GM04503 (cell line): ENCODE measurements at regions not wholly inside any gene's neighbourhood (a gene's known extent, or its start where the extent isn't known, plus 50 kb on each side); places are given as distances from the start of the nearest gene placed in this dataset.

Experiments used
- DNase-seq: peaks from one replicate; pipeline ENCODE4 v3.0.0-alpha.2; 2012; ENCODE audit warnings: low read depth

GRCh38 chr1:83725735-83726360 is 273.1 kb downstream of the TTLL7 start:
- no peak for DNase-seq

DNA sequence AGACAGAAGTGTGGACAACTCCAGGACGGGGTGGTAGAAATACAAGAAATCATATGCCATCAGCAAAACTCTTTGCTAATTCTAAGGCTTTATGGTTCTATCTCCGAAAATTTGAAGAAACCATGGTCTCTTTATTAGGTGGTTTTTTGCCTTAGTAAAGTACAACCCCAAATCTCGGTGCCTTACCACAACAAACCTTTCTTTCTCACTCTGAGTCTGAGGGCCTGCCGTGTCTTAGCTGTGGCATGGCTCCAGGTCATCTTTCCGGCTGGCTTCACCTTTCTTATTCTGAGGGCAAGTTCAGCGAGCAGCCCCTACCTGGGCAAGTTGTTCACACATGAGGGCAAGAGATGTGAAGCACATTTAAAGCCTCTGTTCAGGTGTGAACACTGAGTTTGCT is 280.6 kb downstream of the TTLL7 start:
- no peak for DNase-seq

DNA sequence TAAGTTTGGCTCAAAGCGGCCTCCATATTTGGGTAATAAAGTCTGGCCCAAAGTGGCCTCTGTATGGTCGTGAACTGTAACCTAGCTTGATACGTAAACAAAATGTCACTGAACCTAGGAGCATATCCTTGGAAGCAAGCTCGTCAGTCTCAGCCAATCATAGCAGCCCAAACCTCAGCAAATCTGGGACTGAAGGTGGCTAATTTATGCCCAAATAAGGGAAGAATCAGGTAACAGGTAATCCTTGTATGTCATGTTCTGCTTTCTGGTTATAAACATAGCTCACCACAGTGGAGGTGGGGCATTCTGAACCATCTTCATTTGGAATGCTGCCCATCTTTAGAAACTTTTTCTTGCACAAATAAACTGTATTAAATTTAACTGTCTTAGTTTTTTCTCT is 281.1 kb downstream of the TTLL7 start:
- no peak for DNase-seq

GRCh38 chr1:83716641-83717040 is 282.3 kb downstream of the TTLL7 start:
- no peak for DNase-seq

DNA sequence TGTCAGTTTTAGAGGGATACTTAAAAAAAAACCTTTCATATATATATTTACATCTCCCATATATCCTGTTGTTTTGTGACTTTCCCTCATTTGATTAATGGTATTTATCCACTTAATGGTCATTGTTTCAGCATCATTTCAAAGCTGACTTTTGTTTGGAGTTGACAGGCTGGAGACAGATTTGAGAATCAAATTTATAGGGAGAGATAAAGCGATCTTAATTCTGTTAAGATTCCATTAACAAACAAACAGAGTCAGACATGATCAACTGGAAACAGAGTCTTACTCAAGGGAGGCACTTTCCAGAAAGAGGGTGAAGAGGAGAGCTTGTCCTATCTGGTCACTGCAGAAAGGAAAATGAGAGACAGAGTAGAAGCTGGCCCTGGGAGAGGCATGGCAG is 283.4 kb downstream of the TTLL7 start:
- no peak for DNase-seq

- DNase-seq = no peak
Observed at GRCh38 chr1:83709662-83710061, 289.3 kb downstream of the TTLL7 start.

GRCh38 chr1:83706354-83706938 is 292.5 kb downstream of the TTLL7 start:
- DNase-seq = no peak

DNA sequence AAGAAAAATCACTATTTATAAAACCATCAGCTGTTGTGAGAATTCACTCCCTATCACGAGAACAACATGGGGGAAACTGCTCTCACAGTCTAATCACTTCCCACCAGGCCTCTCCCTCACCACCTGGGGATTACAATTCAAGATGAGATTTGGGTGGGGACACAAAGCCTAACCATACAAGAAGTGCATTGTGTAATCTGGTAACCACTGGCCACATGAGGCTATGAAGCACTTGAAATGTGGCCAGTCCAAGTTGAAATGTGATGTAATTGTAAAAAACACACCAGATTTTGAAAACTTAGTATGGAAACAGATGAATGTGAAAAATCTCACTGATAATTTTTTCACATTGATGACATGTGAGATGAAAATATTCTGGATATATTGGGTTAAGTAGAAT is 293.8 kb downstream of the TTLL7 start:
- no peak for DNase-seq

GRCh38 chr1:83704350-83704749 is 294.6 kb downstream of the TTLL7 start:
- DNase-seq = no peak

DNA sequence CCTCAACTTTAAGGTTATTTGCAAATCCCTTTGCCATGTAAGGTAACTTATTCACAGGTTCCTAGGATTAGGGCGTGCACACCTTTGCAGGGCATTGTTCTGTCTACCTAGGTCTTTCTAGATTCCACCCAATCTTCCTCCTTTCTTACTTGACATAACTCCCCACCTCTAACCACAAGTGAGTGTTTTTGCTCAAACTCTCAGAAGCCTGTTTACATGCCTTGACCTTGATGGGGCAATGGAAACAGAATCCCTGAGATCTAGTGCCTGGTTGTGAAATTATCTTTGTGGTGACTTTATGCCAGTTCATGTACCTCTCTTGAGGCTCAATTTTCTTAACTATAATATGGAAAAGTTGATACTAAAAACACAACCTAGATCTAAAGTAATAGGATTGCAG is 296.6 kb downstream of the TTLL7 start:
- DNase-seq = no peak

- DNase-seq = no peak
Observed at GRCh38 chr1:83701355-83701754, 297.6 kb downstream of the TTLL7 start.

GRCh38 chr1:83698644-83699043 is 300.3 kb downstream of the TTLL7 start:
- DNase-seq = no peak

- no peak for DNase-seq
Observed at GRCh38 chr1:83697961-83698360, 301.0 kb downstream of the TTLL7 start.

DNA sequence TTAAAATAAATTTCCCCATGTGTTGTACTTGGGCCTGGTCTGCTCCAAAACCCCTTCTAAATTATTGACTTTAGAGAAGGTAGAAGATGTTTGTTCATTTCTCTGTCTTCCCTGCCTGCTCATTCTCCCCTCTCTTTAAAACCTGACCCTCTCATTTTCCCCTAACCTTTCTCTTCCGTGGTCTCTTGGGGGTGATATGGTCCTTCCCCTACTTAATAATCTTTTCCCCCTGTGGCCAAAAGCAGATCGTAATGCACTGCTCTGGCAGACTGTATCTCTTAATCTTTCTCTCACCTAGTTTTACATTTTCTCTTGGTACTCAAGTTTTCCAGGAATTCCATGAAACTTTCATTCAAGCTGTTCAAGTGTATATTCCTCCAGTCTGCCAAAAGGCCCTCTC is 301.7 kb downstream of the TTLL7 start:
- no peak for DNase-seq

GRCh38 chr1:83694449-83694848 is 304.5 kb downstream of the TTLL7 start:
- no peak for DNase-seq

GRCh38 chr1:83693427-83694126 is 305.4 kb downstream of the TTLL7 start:
- DNase-seq = no peak

DNA sequence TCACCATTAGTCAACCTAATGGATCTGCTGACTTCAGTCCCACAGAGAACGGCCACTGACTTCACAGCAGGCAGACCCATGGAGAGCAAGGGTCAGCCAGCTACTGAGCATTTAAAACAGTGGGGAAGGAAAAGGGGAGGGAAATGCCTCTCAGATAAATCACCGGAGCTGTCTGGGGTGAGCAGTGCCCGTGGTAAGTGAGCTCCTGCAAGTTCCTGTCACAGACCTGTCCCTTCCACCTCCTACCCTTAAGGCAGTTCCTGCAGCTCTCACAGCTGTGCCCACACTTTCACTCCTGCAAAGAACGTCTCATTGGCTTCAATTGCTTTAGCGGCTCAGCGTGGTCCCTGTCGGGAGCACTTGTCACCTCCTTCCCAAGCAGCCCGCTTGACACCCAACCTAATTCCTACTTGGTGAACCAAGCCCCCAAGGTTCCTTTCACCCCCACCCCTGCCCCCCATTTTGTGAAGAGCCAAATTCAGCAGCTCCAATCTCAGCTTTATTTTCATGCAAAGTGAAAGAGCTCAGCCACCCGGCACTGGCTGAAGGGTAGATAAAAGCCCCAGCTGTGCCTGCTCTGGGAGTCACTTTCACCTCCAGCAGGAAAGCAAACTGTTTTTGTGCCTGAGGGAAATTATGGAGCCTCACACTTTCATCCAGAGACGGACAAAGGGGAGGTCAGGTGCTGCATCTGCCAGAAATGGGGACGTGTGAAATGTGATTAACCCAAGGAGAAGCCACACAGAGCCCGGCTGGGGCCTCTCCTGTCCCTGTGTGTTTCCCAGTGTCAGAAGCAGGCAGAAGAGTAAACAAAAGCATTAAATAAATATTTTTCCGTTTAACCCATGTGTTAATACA is 306.2 kb downstream of the TTLL7 start:
- DNase-seq = no peak

DNA sequence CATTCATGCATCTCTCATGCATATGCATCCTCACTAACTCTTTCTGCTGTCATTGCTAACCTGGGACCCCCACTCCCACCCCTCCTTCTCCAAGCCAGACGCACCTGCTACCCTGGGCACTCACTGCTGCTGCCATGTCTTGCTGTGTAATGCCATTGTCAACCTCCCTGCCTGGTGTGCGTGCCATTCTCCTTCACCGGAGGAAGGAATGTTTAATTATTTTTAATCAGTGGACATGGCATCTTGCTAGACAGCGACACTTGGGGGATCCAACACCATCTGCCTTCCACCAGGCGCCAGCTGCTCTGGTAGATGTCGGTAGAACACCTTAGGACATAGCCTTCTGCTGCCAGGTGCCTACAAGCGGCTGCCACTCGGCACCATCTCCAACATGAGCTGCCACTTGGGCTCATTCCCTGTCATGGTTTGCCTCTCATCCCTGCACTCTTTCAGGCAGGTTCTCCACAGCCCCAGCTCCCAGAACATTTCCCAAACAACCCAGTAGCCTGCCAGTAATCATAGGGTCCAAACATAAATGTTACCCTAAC is 306.9 kb downstream of the TTLL7 start:
- no peak for DNase-seq

GRCh38 chr1:83689921-83690868 is 308.7 kb downstream of the TTLL7 start:
- DNase-seq = no peak

DNA sequence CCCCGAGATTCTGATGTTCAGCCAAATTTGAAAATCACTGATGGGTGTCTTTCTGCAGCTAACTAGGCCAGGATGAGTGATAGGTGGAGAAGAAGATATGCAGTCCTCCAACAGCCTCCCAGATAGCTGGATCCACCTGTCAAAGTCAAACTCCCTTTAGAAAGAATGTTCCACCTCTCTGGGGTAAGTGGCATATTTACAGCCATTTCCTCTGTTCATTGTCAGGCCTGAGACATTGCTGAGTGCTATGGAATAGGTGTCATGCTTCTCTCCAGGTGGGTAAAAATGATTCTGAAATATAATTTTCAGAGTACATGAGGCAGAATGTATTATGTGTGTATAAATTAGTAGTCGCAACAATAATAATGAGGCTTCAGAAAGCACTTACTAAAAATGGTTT is 316.8 kb downstream of the TTLL7 start:
- no peak for DNase-seq

DNA sequence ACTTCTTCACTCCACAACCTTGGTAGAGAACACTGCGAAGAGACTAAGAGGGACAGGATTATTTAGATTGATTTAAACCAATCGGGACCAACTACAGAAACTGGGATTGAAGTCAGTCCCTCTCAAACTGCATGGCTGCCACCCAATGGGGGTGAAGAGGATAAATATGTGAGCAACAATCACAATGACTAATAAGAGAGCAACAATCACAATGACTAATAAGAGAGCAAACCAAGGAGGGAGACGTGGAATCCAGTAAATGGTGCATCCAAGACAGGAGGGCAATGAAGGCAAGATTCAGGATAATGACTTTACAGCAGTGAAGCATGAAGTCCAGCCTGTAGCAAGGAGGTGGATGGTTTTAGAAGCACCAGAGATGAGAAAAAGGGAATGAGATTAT is 322.8 kb downstream of the TTLL7 start:
- DNase-seq = no peak
